ENCODE measurements at regions not wholly inside any gene's neighbourhood (a gene's known extent, or its start where the extent isn't known, plus 50 kb on each side); places are given as distances from the start of the nearest gene placed in this dataset.
"Not testable (repeated sequence)": the region's sequence is repeated elsewhere in the genome, so short reads cannot be mapped to it uniquely, and the experiment has no call there.

DNA sequence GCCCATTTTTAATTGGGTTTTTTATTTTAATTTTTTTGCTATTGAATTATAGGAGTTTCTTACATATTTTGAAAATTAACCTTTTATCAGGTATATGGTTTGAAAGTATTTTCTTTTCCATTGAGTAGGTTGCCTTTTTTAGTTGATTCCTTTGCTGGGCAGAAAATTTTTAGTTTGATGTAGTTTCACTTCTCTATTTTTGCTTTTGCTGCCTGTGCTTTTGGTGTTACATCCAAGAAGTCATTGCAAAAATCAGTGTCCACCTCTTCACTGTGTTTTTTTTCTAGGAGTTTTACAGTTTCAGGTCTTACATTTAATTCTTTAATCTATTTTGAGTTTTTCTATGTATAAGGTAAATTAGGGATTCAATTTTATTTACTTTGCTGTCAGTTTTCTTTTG, 129.8 kb upstream of the FERD3L start:
- POLR2A ChIA-PET: no interaction called here
- no peak for DNase-seq
- Histone ChIP-seq H3K36me3 (replicated peaks in 1 of 2; ENCODE audit: control insufficient read depth in 1 of 2, insufficient read depth in 2 of 2, low read length in 1 of 2) (no peaks in the 10 kb centered on the region), H3K9me3 (no peaks in the 10 kb centered on the region), H2AFZ (ENCODE audit: low read depth) (no peak overlapping the region), H3K4me1 (ENCODE audit: control insufficient read depth in 1 of 2, insufficient read depth in 2 of 2, low read depth in 1 of 2, low read length in 1 of 2) (no peaks in the 10 kb centered on the region; a peak in 1 of 4 replicates), H3K27me3 (ENCODE audit: insufficient read depth) (no peaks in the 10 kb centered on the region), H3K9ac (no peak overlapping the region), H3K27ac (ENCODE audit: low read depth in 2 of 2, low read length in 1 of 2) (no peak overlapping the region), H3F3A (replicated peaks; ENCODE audit: insufficient read depth) (no peaks in the 10 kb centered on the region), H3K79me2 (ENCODE audit: insufficient read depth) (no peaks in the 10 kb centered on the region), H4K20me1 (ENCODE audit: insufficient read depth) (no peaks in the 10 kb centered on the region), H3K4me2 (no peak overlapping the region), H3K9me2 (0 out of 2 replicates have a peak, but pooled peaks cover 4% of the 10 kb centered on the region), H3K4me3 (ENCODE audit: low read depth in 2 of 2, low read length in 1 of 2) (no peak overlapping the region)
- TF ChIP-seq, protein P1, sequence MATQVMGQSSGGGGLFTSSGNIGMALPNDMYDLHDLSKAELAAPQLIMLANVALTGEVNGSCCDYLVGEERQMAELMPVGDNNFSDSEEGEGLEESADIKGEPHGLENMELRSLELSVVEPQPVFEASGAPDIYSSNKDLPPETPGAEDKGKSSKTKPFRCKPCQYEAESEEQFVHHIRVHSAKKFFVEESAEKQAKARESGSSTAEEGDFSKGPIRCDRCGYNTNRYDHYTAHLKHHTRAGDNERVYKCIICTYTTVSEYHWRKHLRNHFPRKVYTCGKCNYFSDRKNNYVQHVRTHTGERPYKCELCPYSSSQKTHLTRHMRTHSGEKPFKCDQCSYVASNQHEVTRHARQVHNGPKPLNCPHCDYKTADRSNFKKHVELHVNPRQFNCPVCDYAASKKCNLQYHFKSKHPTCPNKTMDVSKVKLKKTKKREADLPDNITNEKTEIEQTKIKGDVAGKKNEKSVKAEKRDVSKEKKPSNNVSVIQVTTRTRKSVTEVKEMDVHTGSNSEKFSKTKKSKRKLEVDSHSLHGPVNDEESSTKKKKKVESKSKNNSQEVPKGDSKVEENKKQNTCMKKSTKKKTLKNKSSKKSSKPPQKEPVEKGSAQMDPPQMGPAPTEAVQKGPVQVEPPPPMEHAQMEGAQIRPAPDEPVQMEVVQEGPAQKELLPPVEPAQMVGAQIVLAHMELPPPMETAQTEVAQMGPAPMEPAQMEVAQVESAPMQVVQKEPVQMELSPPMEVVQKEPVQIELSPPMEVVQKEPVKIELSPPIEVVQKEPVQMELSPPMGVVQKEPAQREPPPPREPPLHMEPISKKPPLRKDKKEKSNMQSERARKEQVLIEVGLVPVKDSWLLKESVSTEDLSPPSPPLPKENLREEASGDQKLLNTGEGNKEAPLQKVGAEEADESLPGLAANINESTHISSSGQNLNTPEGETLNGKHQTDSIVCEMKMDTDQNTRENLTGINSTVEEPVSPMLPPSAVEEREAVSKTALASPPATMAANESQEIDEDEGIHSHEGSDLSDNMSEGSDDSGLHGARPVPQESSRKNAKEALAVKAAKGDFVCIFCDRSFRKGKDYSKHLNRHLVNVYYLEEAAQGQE (IDR thresholded peaks at IDR 0.05; ENCODE audit: low read depth, low read length): no peak
- TF ChIP-seq FOSL2 (IDR thresholded peaks at IDR 0.05; ENCODE audit: borderline replicate concordance, low read depth): no peak
- TF ChIP-seq ELF1 (IDR thresholded peaks at IDR 0.05): no peak
- TF ChIP-seq, protein P2, sequence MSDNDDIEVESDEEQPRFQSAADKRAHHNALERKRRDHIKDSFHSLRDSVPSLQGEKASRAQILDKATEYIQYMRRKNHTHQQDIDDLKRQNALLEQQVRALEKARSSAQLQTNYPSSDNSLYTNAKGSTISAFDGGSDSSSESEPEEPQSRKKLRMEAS (IDR thresholded peaks at IDR 0.05; ENCODE audit: low read depth): no peak
- TF ChIP-seq, protein P3, sequence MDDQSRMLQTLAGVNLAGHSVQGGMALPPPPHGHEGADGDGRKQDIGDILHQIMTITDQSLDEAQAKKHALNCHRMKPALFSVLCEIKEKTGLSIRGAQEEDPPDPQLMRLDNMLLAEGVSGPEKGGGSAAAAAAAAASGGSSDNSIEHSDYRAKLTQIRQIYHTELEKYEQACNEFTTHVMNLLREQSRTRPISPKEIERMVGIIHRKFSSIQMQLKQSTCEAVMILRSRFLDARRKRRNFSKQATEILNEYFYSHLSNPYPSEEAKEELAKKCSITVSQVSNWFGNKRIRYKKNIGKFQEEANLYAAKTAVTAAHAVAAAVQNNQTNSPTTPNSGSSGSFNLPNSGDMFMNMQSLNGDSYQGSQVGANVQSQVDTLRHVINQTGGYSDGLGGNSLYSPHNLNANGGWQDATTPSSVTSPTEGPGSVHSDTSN (IDR thresholded peaks at IDR 0.05): no peak
- TF ChIP-seq POLR2AphosphoS5 (IDR thresholded peaks at IDR 0.05; ENCODE audit: low read depth, low read length): no peak
- TF ChIP-seq GATA2 (CRISPR knock-in tag; IDR thresholded peaks at IDR 0.05): no peak
- no peak for TF ChIP-seq MEF2A (IDR thresholded peaks at IDR 0.05; ENCODE audit: borderline replicate concordance, low read depth)
- TF ChIP-seq RCOR1 (IDR thresholded peaks at IDR 0.05; ENCODE audit: low read length): no peak
- no peak for TF ChIP-seq RFX5 (IDR thresholded peaks at IDR 0.05; ENCODE audit: low read length)
- TF ChIP-seq EZH2phosphoT487 (IDR thresholded peaks at IDR 0.05; ENCODE audit: borderline replicate concordance, low read depth): no peak
- TF ChIP-seq, protein P4, sequence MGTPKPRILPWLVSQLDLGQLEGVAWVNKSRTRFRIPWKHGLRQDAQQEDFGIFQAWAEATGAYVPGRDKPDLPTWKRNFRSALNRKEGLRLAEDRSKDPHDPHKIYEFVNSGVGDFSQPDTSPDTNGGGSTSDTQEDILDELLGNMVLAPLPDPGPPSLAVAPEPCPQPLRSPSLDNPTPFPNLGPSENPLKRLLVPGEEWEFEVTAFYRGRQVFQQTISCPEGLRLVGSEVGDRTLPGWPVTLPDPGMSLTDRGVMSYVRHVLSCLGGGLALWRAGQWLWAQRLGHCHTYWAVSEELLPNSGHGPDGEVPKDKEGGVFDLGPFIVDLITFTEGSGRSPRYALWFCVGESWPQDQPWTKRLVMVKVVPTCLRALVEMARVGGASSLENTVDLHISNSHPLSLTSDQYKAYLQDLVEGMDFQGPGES (IDR thresholded peaks at IDR 0.05; ENCODE audit: low read depth, low read length): no peak
- CTCF ChIA-PET: no interaction called here

DNA sequence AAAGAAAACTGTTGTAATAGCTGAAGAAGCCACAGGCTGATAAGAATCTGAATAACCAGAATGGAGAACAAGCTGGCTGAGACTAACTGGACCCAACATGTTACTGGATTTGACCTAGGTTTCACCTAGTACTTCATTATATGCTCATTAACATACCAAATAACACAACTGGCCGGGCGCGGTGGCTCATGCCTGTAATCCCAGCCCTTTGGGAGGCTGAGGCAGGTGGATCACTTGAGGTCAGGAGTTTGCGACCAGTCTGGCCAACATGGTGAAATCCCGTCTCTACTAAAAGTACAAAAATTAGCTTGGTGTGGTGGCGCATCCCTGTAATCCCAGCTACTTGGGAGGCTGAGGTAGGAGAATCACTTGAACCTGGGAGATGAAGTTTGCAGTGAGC, 127.1 kb upstream of the FERD3L start:
- H3K27ac ChIP-seq (ENCODE audit: low read depth in 2 of 2, low read length in 1 of 2); H3K9me2 ChIP-seq; H3K4me3 ChIP-seq (ENCODE audit: low read depth in 2 of 2, low read length in 1 of 2); POLR2A ChIA-PET; CTCF ChIA-PET; DNase-seq; H3K4me2 ChIP-seq; H3K79me2 ChIP-seq (ENCODE audit: insufficient read depth); H3K27me3 ChIP-seq (ENCODE audit: insufficient read depth); H3F3A ChIP-seq (replicated peaks; ENCODE audit: insufficient read depth); H3K4me1 ChIP-seq (ENCODE audit: control insufficient read depth in 1 of 2, insufficient read depth in 2 of 2, low read depth in 1 of 2, low read length in 1 of 2); H3K9ac ChIP-seq; H3K9me3 ChIP-seq; H3K36me3 ChIP-seq (replicated peaks in 1 of 2; ENCODE audit: control insufficient read depth in 1 of 2, insufficient read depth in 2 of 2, low read length in 1 of 2); H4K20me1 ChIP-seq (ENCODE audit: insufficient read depth); H2AFZ ChIP-seq (ENCODE audit: low read depth): not testable (repeated sequence)
- 24% methylated on average over 6 of the region's 6 CpGs for WGBS (ENCODE audit: low lambda C conversion rate)
